Right renal pelvis (tissue), 4 donors: ENCODE measurements at regions not wholly inside any gene's neighbourhood (a gene's known extent, or its start where the extent isn't known, plus 50 kb on each side); places are given as distances from the start of the nearest gene placed in this dataset.
"Not testable (repeated sequence)": the region's sequence is repeated elsewhere in the genome, so short reads cannot be mapped to it uniquely, and the experiment has no call there.

Experiments used
- DNase-seq, 4 donors: peaks; one replicate each; pipeline ENCODE4 v3.0.0-alpha.2; 2013; ENCODE audit warnings: low read depth in 4 of 4, low spot score in 3 of 4, missing footprints in 1 of 4

DNA sequence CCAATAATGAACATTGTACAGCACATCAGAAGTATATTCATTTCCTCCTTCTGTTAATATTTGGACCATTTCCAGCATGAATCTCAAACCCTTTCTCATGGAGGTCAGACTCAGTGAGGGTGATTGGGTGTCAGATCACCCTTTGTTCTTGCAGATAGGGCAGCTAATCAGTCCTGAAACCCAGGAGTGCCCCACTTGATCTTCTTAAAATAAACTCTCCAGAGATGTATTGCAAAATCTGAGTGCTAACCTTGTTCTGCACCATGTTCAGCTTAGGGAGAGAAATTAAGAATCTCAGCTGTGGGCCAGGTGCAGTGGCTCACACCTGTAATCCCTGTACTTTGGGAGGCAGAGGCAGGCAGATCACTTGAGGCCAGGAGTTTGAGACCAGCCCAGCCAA, 869.4 kb downstream of the TYW1 start:
- no peak for DNase-seq

DNA sequence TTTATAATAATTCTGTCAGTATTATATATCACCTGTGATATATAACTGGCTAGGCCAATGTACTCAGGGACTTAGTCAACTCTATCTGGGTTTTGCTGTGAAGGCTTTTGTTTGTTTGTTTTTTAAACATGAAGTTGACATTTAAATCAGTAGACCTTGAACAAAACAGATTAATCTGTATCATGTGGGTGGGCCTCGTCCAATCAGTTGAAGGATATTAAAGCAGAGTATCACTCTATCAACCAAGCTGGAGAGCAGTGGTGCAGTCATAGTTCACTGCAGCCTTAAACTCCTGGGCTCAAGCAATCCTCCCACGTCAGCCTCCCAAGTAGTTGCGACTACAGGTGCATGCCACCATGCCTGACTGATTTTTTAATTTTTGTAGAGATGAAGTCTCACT, 870.2 kb downstream of the TYW1 start:
- no peak for DNase-seq

DNA sequence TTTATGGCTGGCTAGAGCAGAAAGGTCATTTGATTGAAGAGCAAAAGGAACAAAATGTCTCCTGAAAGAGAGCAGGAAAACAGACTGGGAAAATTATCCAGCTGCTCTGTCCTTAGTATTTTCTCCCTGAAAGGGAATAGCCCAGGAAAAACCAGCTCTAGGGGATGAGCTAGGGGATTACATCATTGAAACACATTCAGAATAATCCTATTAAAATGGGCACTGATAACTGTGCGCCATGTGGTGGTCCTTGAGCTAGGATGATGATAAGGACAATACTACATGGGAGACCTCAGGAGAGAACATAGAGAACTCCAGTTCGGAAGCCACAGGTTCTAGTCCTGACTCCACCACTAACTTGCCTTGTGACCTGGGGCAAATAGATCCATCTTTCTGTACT, 873.8 kb downstream of the TYW1 start:
- DNase-seq = no peak

GRCh38 chr7:67875558-67875957, 878.9 kb downstream of the TYW1 start:
- no peak for DNase-seq

DNA sequence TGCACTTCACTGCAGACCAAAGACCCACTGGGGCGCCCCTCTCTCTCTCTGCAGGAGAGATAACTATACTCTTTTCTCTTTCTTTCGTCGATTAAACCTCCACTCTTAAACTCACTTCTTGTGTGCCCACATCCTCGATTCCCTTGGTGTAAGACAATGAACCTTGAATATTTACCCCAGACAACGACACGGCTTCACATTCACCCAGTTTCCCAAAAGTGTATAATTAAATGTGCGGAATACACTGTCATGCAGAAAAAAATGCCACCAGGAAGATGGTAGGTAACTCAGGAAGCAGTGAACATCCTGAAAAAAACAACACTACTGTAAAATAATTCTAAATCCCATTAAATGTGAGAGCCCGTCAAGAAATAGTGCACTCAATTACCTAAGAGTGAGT, 882.2 kb downstream of the TYW1 start:
- no peak for DNase-seq

DNA sequence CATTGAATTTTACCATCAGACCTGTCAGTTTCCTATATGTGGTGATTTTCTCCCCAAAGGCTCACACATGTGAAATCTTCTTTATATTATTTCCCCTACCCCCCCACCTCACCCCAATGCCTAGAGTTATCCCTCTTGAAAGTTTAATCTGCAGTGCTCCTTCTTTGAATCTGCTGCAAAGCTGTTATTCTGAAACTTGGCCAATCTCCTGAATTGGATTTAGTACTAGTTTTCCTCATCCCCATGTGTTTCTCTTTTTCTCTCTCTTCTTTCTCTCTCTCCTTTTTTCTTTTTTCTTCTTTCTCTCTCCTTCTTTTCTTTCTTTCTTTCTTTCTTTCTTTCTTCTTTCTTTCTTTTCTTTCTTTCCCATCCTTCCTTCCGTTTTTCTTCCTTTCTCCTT, 886.2 kb downstream of the TYW1 start:
- no peak for DNase-seq

GRCh38 chr7:67890316-67890715, 893.7 kb downstream of the TYW1 start:
- DNase-seq = no peak

- DNase-seq = no peak
These were observed 898.1 kb downstream of the TYW1 start for GRCh38 chr7:67894746-67895145.

GRCh38 chr7:67896721-67897120, 900.1 kb downstream of the TYW1 start:
- DNase-seq = no peak

DNA sequence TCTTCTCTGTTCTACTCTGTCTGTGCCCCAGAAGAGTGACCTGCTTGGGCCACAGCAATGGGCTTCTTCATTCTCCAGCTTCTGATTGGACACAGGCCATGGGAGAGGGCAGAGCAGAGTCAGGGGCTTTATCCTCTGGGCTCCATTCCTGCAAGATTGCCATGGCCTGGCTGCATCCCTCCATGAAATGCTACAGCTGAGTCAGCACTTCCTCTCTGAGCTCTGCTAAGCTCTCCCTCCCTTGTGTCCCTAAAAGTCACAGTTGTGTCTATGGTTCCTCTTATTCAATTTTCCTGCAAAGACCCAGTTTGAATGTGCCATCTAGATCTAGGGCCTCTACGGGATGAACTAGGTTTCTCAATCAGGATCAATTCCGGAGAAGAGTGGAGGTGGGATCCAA, 903.8 kb downstream of the TYW1 start:
- DNase-seq = no peak

- no peak for DNase-seq
These were observed 905.3 kb downstream of the TYW1 start for GRCh38 chr7:67901808-67902480.

- no peak for DNase-seq
These were observed 911.2 kb downstream of the TYW1 start for GRCh38 chr7:67907792-67908191.

DNA sequence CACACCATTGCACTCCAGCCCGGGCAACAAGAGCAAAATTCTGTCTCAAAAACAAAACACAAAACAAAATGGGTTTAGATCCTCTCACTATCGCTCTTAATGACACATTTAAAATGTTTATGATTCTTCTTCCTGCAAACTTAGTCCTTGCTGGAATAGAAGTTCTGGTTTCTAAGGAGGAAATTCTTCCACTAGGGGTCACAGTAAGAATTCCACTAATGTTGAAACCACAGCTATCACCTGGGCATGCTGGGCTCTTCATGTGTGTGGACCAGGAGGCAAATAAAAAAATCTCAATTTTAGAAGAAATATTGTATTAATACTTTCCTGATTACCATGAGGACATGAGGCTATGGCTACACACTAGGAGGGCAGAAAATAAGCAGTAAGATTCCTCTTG, 915.8 kb downstream of the TYW1 start:
- no peak for DNase-seq

DNA sequence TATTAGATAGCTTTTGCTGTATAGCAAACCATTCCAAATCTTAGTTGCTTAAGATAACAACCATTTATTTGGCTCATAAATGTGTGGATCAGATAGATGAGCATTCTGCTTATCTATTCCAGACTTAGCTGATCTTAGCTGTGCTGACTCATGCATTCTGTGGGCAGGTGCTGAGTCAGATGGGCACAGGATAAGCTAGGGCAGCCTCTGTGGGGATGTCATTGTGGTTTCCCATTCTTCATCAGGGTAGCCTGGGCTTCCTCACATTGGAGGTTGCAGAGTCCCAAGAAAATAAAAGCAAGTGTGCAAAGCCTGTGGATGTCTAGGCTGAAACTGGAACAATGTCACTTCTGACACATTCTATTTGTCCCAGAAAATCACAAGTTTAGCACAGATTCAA, 917.0 kb downstream of the TYW1 start:
- no peak for DNase-seq

DNA sequence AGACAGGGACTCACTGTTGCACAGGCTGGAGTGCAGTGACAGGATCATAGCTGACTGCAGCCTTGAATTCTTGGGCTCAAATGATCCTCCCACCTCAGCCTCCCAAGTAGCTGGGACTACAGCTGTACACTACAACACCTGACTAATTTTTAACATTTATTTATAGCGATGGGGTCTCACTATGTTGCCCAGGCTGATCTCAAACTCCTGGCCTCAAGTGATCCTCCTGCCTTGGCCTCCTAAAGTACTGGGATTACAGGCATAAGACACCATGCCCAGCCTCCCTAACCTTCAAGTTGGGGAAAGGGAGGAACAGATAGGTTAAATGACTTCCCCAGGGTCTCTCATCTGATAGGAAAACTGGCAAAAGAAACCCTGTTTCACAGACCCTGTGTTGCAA, 919.5 kb downstream of the TYW1 start:
- not testable (repeated sequence) for DNase-seq

GRCh38 chr7:67916571-67917436, 920.2 kb downstream of the TYW1 start:
- DNase-seq = no peak

DNA sequence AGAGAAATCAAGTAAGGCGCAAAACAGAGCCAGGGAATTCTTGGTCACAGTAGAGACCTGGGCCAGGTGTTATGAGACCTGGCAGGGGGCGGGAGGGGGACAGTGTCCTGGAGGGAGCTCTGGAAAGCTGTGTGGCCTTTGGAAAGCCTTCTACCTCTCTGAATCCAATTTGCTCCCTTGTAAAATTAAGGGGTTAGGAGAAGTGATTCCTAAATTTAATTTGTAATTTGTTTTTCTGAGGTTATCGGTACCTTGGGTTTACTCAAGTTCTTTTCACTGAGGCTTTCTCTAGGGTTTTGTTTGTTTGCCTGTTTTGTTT, 920.8 kb downstream of the TYW1 start:
- no peak for DNase-seq

DNA sequence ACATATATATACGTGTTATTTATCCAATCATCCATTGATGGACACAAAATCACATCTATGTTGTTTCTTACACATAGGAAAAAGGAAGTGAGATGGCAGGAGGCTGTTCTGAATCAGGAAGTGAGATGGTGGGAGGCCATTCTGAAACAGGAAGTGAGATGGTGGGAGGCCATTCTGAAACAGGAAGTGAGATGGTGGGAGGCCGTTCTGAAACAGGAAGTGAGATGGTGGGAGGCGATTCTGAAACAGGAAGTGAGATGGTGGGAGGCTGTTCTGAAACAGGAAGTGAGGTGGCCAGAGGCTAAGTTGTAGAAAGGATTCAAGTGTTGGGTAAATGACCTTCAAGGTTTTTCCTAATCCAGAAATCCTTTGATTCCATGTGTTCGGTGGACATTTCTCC, 921.5 kb downstream of the TYW1 start:
- no peak for DNase-seq

DNA sequence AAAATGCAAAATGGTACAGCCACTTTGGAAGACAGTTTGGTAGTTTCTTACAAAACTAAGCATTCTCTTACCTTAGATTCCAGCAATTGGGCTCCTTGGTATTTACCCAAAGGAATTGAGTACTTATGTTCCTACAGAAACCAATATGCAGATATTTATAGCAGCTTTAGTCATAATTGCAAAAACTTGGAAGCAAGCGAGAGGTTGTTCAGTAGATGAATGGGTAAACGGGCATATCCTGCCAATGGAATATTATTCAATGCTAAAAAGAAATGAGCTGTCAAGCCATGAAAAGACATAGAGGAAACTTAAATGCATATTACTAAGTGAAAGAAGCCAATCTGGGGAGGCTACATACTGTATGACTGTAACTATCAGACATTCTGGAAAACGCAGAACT, 926.7 kb downstream of the TYW1 start:
- no peak for DNase-seq

GRCh38 chr7:67928141-67928540, 931.5 kb downstream of the TYW1 start:
- no peak for DNase-seq

DNA sequence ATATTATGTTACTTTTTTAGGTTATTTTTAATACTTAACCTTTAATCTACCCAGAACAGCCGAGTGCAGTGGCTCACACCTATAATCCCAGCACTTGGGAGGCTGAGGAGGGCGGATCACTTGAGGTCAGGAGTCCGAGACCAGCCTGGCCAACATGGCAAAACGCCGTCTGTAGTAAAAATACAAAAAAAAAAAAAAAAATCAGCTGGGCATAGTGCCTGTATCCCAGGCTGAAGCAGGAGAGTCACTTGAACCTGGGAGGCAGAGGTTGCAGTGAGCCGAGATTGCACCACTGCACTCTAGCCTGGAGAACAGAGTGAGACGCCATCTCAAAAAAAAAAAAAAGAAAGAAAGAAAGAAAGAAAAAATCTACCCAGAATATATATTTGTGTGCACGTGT, 939.8 kb downstream of the TYW1 start:
- not testable (repeated sequence) for DNase-seq

GRCh38 chr7:67940400-67940799, 943.8 kb downstream of the TYW1 start:
- DNase-seq = no peak
